Keratinocyte (primary cell): ENCODE measurements at regions not wholly inside any gene's neighbourhood (a gene's known extent, or its start where the extent isn't known, plus 50 kb on each side); places are given as distances from the start of the nearest gene placed in this dataset.

Source experiments
- DNase-seq: peaks from one replicate; pipeline ENCODE4 v3.0.0-alpha.2; 2011; ENCODE audit warnings: low read depth, missing footprints, low spot score
- FAIRE-seq: peaks from 2 replicates; lab custom pipeline; 2011; peaks lifted over from hg19 to GRCh38; lab: Jason Lieb, UNC
- H2AFZ ChIP-seq: 2 replicates; pipeline ENCODE4 v1.6.0; 2012; ENCODE audit warnings: low read length, control low read depth, inconsistent platforms; ENCODE audit not compliant: control insufficient read depth
- H3K27ac ChIP-seq: 2 replicates; pipeline ENCODE4 v1.5.1; 2011; ENCODE audit warnings: low read length; ENCODE audit not compliant: control insufficient read depth, insufficient read depth
- H3K27me3 ChIP-seq: 3 replicates; pipeline ENCODE4 v1.6.0; 2011; ENCODE audit warnings: low read length; ENCODE audit not compliant: control insufficient read depth, insufficient read depth; ENCODE audit errors: extremely low read depth
- H3K36me3 ChIP-seq, 2 experiments: 2 replicates in 1 of 2; 3 replicates in 1 of 2; pipeline ENCODE4 v1.5.1; 2011; ENCODE audit warnings: low read length in 2 of 2, mild to moderate bottlenecking in 1 of 2; ENCODE audit not compliant: control insufficient read depth in 2 of 2, insufficient read depth in 2 of 2; ENCODE audit errors: extremely low read depth in 1 of 2
- H3K4me1 ChIP-seq: 3 replicates; pipeline ENCODE4 v1.5.1; 2011; ENCODE audit warnings: low read length; ENCODE audit not compliant: control insufficient read depth, insufficient read depth; ENCODE audit errors: extremely low read depth
- H3K4me2 ChIP-seq: 3 replicates; pipeline ENCODE4 v1.6.0; 2011; ENCODE audit warnings: low read depth, low read length; ENCODE audit not compliant: control insufficient read depth, insufficient read depth; ENCODE audit errors: extremely low read depth
- H3K4me3 ChIP-seq, 3 experiments: fragments of 200-600 bp in 1 of 3; sonication (generic) in 1 of 3; 2 replicates in 2 of 3; 3 replicates in 1 of 3; pipeline ENCODE4 v1.5.1; 2011 to 2016; ENCODE audit warnings: low read length in 3 of 3, mild to moderate bottlenecking in 3 of 3, control low read depth in 2 of 3, inconsistent platforms in 1 of 3, low read depth in 1 of 3, mixed read lengths in 1 of 3, mixed run types in 1 of 3, moderate library complexity in 1 of 3; ENCODE audit not compliant: control insufficient read depth in 2 of 3, insufficient read depth in 2 of 3; ENCODE audit errors: extremely low read depth in 1 of 3
- H3K79me2 ChIP-seq: 2 replicates; pipeline ENCODE4 v1.6.0; 2012; ENCODE audit warnings: low read length; ENCODE audit not compliant: control insufficient read depth, insufficient read depth
- H3K9ac ChIP-seq: 3 replicates; pipeline ENCODE4 v1.6.0; 2011; ENCODE audit warnings: low read length; ENCODE audit not compliant: control insufficient read depth, insufficient read depth; ENCODE audit errors: extremely low read depth
- H3K9me1 ChIP-seq: 3 replicates; pipeline ENCODE4 v1.6.0; 2011; ENCODE audit warnings: low read length; ENCODE audit not compliant: control insufficient read depth, insufficient read depth; ENCODE audit errors: extremely low read depth
- H3K9me3 ChIP-seq: 2 replicates; pipeline ENCODE4 v1.5.1; 2012; ENCODE audit warnings: low read depth, low read length; ENCODE audit not compliant: control insufficient read depth
- H4K20me1 ChIP-seq: 3 replicates; pipeline ENCODE4 v1.6.0; 2011; ENCODE audit warnings: low read length; ENCODE audit not compliant: control insufficient read depth, insufficient read depth; ENCODE audit errors: extremely low read depth
- CTCF ChIP-seq, 3 experiments: IDR thresholded peaks in 1 of 3; conservative IDR thresholded peaks in 1 of 3; optimal IDR thresholded peaks in 1 of 3; 2 replicates in 2 of 3; 3 replicates in 1 of 3; pipeline versions ENCODE3 to v1.5.1; 2011; ENCODE audit warnings: low read length in 3 of 3, mild to moderate bottlenecking in 3 of 3, moderate library complexity in 2 of 3, control low read depth in 1 of 3, inconsistent platforms in 1 of 3; ENCODE audit not compliant: insufficient read depth in 2 of 3; ENCODE audit errors: extremely low read depth in 1 of 3
- EZH2 ChIP-seq: IDR thresholded peaks from one replicate; pipeline ENCODE4 v1.6.1; 2012; ENCODE audit warnings: inconsistent platforms, mild to moderate bottlenecking, low read length, moderate library complexity
- dilution Hi-C: fragments of 300-500 bp; cut with MboI; formaldehyde crosslinking; loops from one replicate; pipeline ENCODE4 v1.7.0; 2020; ENCODE audit warnings: low sequenced_read_pairs; ENCODE audit not compliant: extremely low pct_ligation_motif_present

- H3K79me2 ChIP-seq = no peaks in the 10 kb centered on the region
- H3K4me1 ChIP-seq = no peaks in the 10 kb centered on the region
- DNase-seq = no peak
- no peak overlapping the region for H3K27ac ChIP-seq
- no peak overlapping the region for H3K4me2 ChIP-seq
- TF ChIP-seq CTCF (optimal IDR thresholded peaks at IDR 0.05 in 1 of 3, IDR thresholded peaks at IDR 0.05 in 1 of 3, conservative IDR thresholded peaks at IDR 0.05 in 1 of 3; ENCODE audit: extremely low read depth in 1 of 3, insufficient read depth in 2 of 3, low read length in 3 of 3) = no peak
- dilution Hi-C loops = no loop called here
- no peaks in the 10 kb centered on the region for H4K20me1 ChIP-seq
- no peaks in the 10 kb centered on the region for H3K9me3 ChIP-seq
- no peaks in the 10 kb centered on the region for H3K27me3 ChIP-seq
- no peak overlapping the region for H2AFZ ChIP-seq
- H3K9ac ChIP-seq = no peak overlapping the region
- H3K4me3 ChIP-seq = no peak overlapping the region
- H3K9me1 ChIP-seq = no peaks in the 10 kb centered on the region
- H3K36me3 ChIP-seq = no peaks in the 10 kb centered on the region
- FAIRE-seq = no peak
Measured at GRCh38 chr4:79585330-79585729, 177.3 kb upstream of the GK2 start.

- TF ChIP-seq EZH2 (no peak), CTCF (optimal IDR thresholded peaks at IDR 0.05 in 1 of 3, IDR thresholded peaks at IDR 0.05 in 1 of 3, conservative IDR thresholded peaks at IDR 0.05 in 1 of 3; ENCODE audit: extremely low read depth in 1 of 3, insufficient read depth in 2 of 3, low read length in 3 of 3) (no peak)
- dilution Hi-C loops = no loop called here
- no peak for FAIRE-seq
- H3K27me3 ChIP-seq = no peaks in the 10 kb centered on the region
- no peak overlapping the region for H3K9ac ChIP-seq
- no peaks in the 10 kb centered on the region for H3K4me1 ChIP-seq
- no peak overlapping the region for H2AFZ ChIP-seq
- no peak overlapping the region for H3K4me3 ChIP-seq
- no peaks in the 10 kb centered on the region for H3K9me1 ChIP-seq
- no peak overlapping the region for H3K4me2 ChIP-seq
- no peak overlapping the region for H3K27ac ChIP-seq
- H3K79me2 ChIP-seq = no peaks in the 10 kb centered on the region
- no peaks in the 10 kb centered on the region for H4K20me1 ChIP-seq
- H3K9me3 ChIP-seq = no peaks in the 10 kb centered on the region
- H3K36me3 ChIP-seq = no peaks in the 10 kb centered on the region
- DNase-seq = no peak
Measured at GRCh38 chr4:79584902-79585301, 176.9 kb upstream of the GK2 start.
